ENCODE measurements at regions not wholly inside any gene's neighbourhood (a gene's known extent, or its start where the extent isn't known, plus 50 kb on each side); places are given as distances from the start of the nearest gene placed in this dataset.

DNA sequence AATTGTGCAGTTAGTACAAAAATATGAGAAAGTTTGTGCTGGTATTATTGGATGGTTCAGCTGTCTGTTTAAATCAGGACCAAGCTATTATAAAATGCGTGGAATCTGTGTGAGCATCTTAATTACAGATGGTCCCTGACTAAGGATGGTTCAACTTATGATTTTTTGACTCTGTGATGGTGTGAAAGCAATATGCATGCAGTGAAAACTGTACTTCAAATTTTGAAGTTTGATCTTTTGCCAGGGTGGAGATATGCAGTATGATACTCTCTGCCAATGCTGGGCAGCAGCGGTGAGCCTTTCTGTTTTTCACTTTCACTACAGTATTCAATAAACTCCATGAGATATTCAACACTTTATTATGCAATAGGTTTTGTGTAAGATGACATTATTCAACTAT lies 189.3 kb downstream of the CHST1 start:
- TF ChIP-seq EZH2 (IDR thresholded peaks at IDR 0.05) (no peak), EZH2phosphoT487 (IDR thresholded peaks at IDR 0.05) (no peak)

Data from neural progenitor cell (in vitro differentiated cells).